Mesenchymal stem cell (in vitro differentiated cells and primary cell): ENCODE measurements at regions not wholly inside any gene's neighbourhood (a gene's known extent, or its start where the extent isn't known, plus 50 kb on each side); places are given as distances from the start of the nearest gene placed in this dataset.
A peak's percentile ranks its signal among the peaks of the same experiment; 100 is the strongest.

Source experiments
- DNase-seq: peaks from one replicate; pipeline ENCODE4 v3.0.0-alpha.2; 2013
- H2AFZ ChIP-seq: one replicate; pipeline ENCODE4 v1.6.1; 2013; ENCODE audit warnings: low read depth, mild to moderate bottlenecking, control low read depth, inconsistent platforms, low read length, moderate library complexity
- H2AK5ac ChIP-seq: 2 replicates; pipeline ENCODE4 v1.6.1; 2013; ENCODE audit warnings: low read length, moderate library complexity, mild to moderate bottlenecking, inconsistent platforms; ENCODE audit not compliant: severe bottlenecking
- H2BK120ac ChIP-seq: one replicate; pipeline ENCODE4 v1.6.1; 2013; ENCODE audit warnings: low read depth, mild to moderate bottlenecking, inconsistent platforms, low read length, moderate library complexity
- H2BK12ac ChIP-seq, 2 experiments: one replicate each; pipeline ENCODE4 v1.6.1; 2013; ENCODE audit warnings: inconsistent platforms in 2 of 2, low read length in 2 of 2, mild to moderate bottlenecking in 2 of 2, moderate library complexity in 2 of 2, control low read depth in 1 of 2
- H2BK15ac ChIP-seq: one replicate; pipeline ENCODE4 v1.6.1; 2013; ENCODE audit warnings: mild to moderate bottlenecking, low read depth, inconsistent platforms; ENCODE audit not compliant: poor library complexity, severe bottlenecking
- H2BK5ac ChIP-seq: 2 replicates; pipeline ENCODE4 v1.6.1; 2013; ENCODE audit warnings: low read depth, mild to moderate bottlenecking, low read length, control low read depth, inconsistent platforms; ENCODE audit not compliant: poor library complexity, severe bottlenecking
- H3K14ac ChIP-seq, 2 experiments: one replicate each; pipeline ENCODE4 v1.6.1; 2013; ENCODE audit warnings: inconsistent platforms in 2 of 2, low read length in 2 of 2, control low read depth in 1 of 2, mild to moderate bottlenecking in 1 of 2, moderate library complexity in 1 of 2
- H3K18ac ChIP-seq, 2 experiments: one replicate each; pipeline ENCODE4 v1.6.1; 2013; ENCODE audit warnings: inconsistent platforms in 2 of 2, low read length in 2 of 2, control low read depth in 1 of 2, low read depth in 1 of 2, mild to moderate bottlenecking in 1 of 2
- H3K23ac ChIP-seq, 2 experiments: one replicate each; pipeline ENCODE4 v1.6.1; 2013; ENCODE audit warnings: inconsistent platforms in 2 of 2, low read length in 2 of 2, mild to moderate bottlenecking in 2 of 2, moderate library complexity in 2 of 2, control low read depth in 1 of 2
- H3K27ac ChIP-seq: 2 replicates; pipeline ENCODE4 v1.5.1; 2013; ENCODE audit warnings: mild to moderate bottlenecking, moderate library complexity, low read length, control low read depth, inconsistent platforms; ENCODE audit not compliant: poor library complexity, severe bottlenecking
- H3K27me3 ChIP-seq, 2 experiments: 2 replicates each; pipeline versions ENCODE4 v1.6.1 to v1.7.0; 2013; ENCODE audit warnings: low read length in 2 of 2, mild to moderate bottlenecking in 2 of 2, moderate library complexity in 2 of 2, control low read depth in 1 of 2, inconsistent platforms in 1 of 2; ENCODE audit not compliant: control insufficient read depth in 1 of 2, insufficient read depth in 1 of 2
- H3K36me3 ChIP-seq, 2 experiments: 2 replicates each; pipeline versions ENCODE4 v1.6.1 to v1.7.0; 2013; ENCODE audit warnings: low read length in 2 of 2, control low read depth in 1 of 2, inconsistent platforms in 1 of 2, low read depth in 1 of 2, mild to moderate bottlenecking in 1 of 2; ENCODE audit not compliant: insufficient read depth in 2 of 2, control insufficient read depth in 1 of 2
- H3K4ac ChIP-seq, 2 experiments: one replicate each; pipeline ENCODE4 v1.6.1; 2013; ENCODE audit warnings: inconsistent platforms in 2 of 2, low read length in 2 of 2, mild to moderate bottlenecking in 2 of 2, moderate library complexity in 2 of 2, control low read depth in 1 of 2, low read depth in 1 of 2
- H3K4me1 ChIP-seq: 2 replicates; pipeline ENCODE4 v1.6.1; 2013; ENCODE audit warnings: low read depth, low read length, control low read depth; ENCODE audit not compliant: control insufficient read depth, insufficient read depth
- H3K4me2 ChIP-seq: 2 replicates; pipeline ENCODE4 v1.6.1; 2013; ENCODE audit warnings: low read length, mild to moderate bottlenecking, inconsistent platforms; ENCODE audit not compliant: poor library complexity, severe bottlenecking
- H3K4me3 ChIP-seq, 2 experiments: 2 replicates each; pipeline versions ENCODE4 v1.5.1 to v1.7.0; 2013; ENCODE audit warnings: low read length in 2 of 2, mild to moderate bottlenecking in 2 of 2, control low read depth in 1 of 2, low read depth in 1 of 2; ENCODE audit not compliant: insufficient read depth in 1 of 2
- H3K79me1 ChIP-seq: replicated peaks from 2 replicates; pipeline ENCODE4 v1.6.1; 2013; ENCODE audit warnings: mild to moderate bottlenecking, control low read depth, low read length, inconsistent platforms; ENCODE audit not compliant: poor library complexity, severe bottlenecking
- H3K9ac ChIP-seq: 2 replicates; pipeline ENCODE4 v1.7.0; 2013; ENCODE audit warnings: mild to moderate bottlenecking, low read length, moderate library complexity
- H3K9me3 ChIP-seq: 2 replicates; pipeline ENCODE4 v1.7.0; 2013; ENCODE audit warnings: mild to moderate bottlenecking, low read length; ENCODE audit not compliant: control insufficient read depth
- H4K8ac ChIP-seq: one replicate; pipeline ENCODE4 v1.6.1; 2013; ENCODE audit warnings: inconsistent platforms, mild to moderate bottlenecking, low read length, moderate library complexity
- H4K91ac ChIP-seq: one replicate; pipeline ENCODE4 v1.6.1; 2013; ENCODE audit warnings: mild to moderate bottlenecking, low read length, inconsistent platforms
- WGBS: methylation state at CpG from one replicate; pipeline ENCODE4 v1.1.7; 2013; ENCODE audit warnings: mixed read lengths; 5-methylcytosine and 5-hydroxymethylcytosine counted together

- Histone ChIP-seq H3K27ac (no peak overlapping the region), H4K91ac (no peak overlapping the region), H3K9ac (peak overlapping the region; percentile 35), H3K36me3 (no peaks in the 10 kb centered on the region), H3K4me1 (no peaks in the 10 kb centered on the region), H3K79me1 (no peaks in the 10 kb centered on the region), H2AK5ac (no peak overlapping the region), H3K4ac (no peak overlapping the region), H3K4me2 (no peak overlapping the region), H3K4me3 (no peak overlapping the region), H2BK120ac (no peak overlapping the region), H2BK12ac (no peak overlapping the region), H3K14ac (no peak overlapping the region), H2BK5ac (no peak overlapping the region), H4K8ac (no peak overlapping the region), H3K18ac (no peak overlapping the region), H3K27me3 (no peaks in the 10 kb centered on the region), H2AFZ (no peak overlapping the region), H2BK15ac (no peak overlapping the region), H3K9me3 (no peaks in the 10 kb centered on the region), H3K23ac (no peak overlapping the region)
- peak; percentile 49 for DNase-seq
- WGBS = 78% methylated on average over 4 of the region's 5 CpGs
Observed at GRCh38 chr13:80924596-80924995, 583.7 kb upstream of the SPRY2 start.

DNA sequence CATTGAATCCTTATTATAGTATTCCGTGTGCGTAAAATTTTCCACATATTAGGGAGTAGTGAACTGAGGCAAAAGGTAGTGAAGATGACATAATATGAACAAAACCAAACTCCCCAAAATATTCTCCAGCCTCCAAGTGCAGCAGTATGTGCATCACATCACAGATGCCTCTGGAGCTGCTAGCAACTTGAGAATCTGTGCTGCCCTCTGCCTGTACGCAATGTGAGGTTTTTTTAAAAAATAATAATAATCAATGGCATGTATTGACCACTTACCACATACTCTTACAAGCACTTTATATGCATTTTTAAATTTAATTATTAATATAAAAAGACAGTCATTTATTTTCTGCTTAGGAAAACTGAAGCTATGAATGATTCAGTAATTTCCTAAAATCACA, 583.0 kb upstream of the SPRY2 start:
- no peak overlapping the region for H2BK12ac ChIP-seq
- no peaks in the 10 kb centered on the region for H3K9me3 ChIP-seq
- H3K36me3 ChIP-seq = no peaks in the 10 kb centered on the region
- H2BK5ac ChIP-seq = no peak overlapping the region
- H4K91ac ChIP-seq = no peak overlapping the region
- no peak overlapping the region for H3K4me3 ChIP-seq
- no peak overlapping the region for H2BK15ac ChIP-seq
- H3K9ac ChIP-seq = no peak overlapping the region
- no peak overlapping the region for H3K27ac ChIP-seq
- no peak overlapping the region for H2BK120ac ChIP-seq
- no peak overlapping the region for H3K4me2 ChIP-seq
- no CpG with 5 or more reads among the region's 3 CpGs for WGBS
- H3K27me3 ChIP-seq = no peaks in the 10 kb centered on the region
- no peaks in the 10 kb centered on the region for H3K4me1 ChIP-seq
- H3K4ac ChIP-seq = no peak overlapping the region
- H3K14ac ChIP-seq = no peak overlapping the region
- peak overlapping the region in 1 of 2 experiments; percentile 21 for H3K18ac ChIP-seq
- no peak overlapping the region for H2AK5ac ChIP-seq
- no peak overlapping the region for H2AFZ ChIP-seq
- H3K23ac ChIP-seq = no peak overlapping the region
- no peaks in the 10 kb centered on the region for H3K79me1 ChIP-seq
- H4K8ac ChIP-seq = no peak overlapping the region
- DNase-seq = no peak

DNA sequence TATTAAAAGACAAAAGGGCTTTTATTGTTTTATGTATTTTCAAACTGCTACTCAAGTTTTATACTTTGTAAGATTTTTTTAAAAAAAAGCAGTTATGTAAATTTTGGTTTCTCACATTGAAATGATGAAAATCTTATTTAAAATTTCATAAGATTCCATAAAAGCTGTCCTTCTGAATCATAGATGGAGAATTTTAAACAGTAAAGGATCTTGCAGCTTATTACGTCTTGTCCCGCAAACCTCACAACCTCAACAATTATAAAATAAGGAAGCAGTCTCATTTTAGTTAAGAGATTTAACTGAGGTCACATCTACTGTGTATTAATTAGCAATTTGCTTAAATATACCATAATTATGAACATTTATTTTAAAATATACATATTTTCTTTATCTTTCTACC, 581.0 kb upstream of the SPRY2 start:
- no peak overlapping the region for H3K23ac ChIP-seq
- 100% methylated on average over 2 of the region's 2 CpGs for WGBS
- no peak overlapping the region for H2BK120ac ChIP-seq

GRCh38 chr13:80921541-80921940, 580.6 kb upstream of the SPRY2 start:
- H2BK120ac ChIP-seq = no peak overlapping the region
- WGBS = 75% methylated on average over 2 of the region's 2 CpGs
- no peaks in the 10 kb centered on the region for H3K27me3 ChIP-seq

More for the DNA sequence above, 581.0 kb upstream of the SPRY2 start:
- H3K79me1 ChIP-seq = no peaks in the 10 kb centered on the region
- no peak overlapping the region for H3K18ac ChIP-seq
- no peak for DNase-seq
- H2BK5ac ChIP-seq = no peak overlapping the region
- no peak overlapping the region for H3K9ac ChIP-seq
- no peaks in the 10 kb centered on the region for H3K36me3 ChIP-seq
- no peak overlapping the region for H2AK5ac ChIP-seq
- H4K8ac ChIP-seq = no peak overlapping the region
- H4K91ac ChIP-seq = no peak overlapping the region
- H3K4ac ChIP-seq = no peak overlapping the region
- H3K4me3 ChIP-seq = no peak overlapping the region
- H2BK15ac ChIP-seq = no peak overlapping the region
- no peak overlapping the region for H3K27ac ChIP-seq
- H3K27me3 ChIP-seq = no peaks in the 10 kb centered on the region
- no peak overlapping the region for H2AFZ ChIP-seq
- H3K4me1 ChIP-seq = no peaks in the 10 kb centered on the region
- H3K14ac ChIP-seq = no peak overlapping the region
- H3K9me3 ChIP-seq = no peaks in the 10 kb centered on the region
- no peak overlapping the region for H3K4me2 ChIP-seq
- no peak overlapping the region for H2BK12ac ChIP-seq

More at GRCh38 chr13:80921541-80921940, 580.6 kb upstream of the SPRY2 start:
- Histone ChIP-seq H3K9ac (no peak overlapping the region), H2BK15ac (no peak overlapping the region), H2BK5ac (no peak overlapping the region), H3K18ac (no peak overlapping the region), H3K36me3 (no peaks in the 10 kb centered on the region), H4K8ac (no peak overlapping the region), H4K91ac (no peak overlapping the region), H2BK12ac (no peak overlapping the region), H3K79me1 (no peaks in the 10 kb centered on the region), H3K4ac (no peak overlapping the region), H3K4me1 (no peaks in the 10 kb centered on the region), H3K9me3 (no peaks in the 10 kb centered on the region), H3K4me2 (no peak overlapping the region), H3K27ac (no peak overlapping the region), H3K23ac (no peak overlapping the region), H2AK5ac (no peak overlapping the region), H3K4me3 (no peak overlapping the region), H2AFZ (no peak overlapping the region), H3K14ac (no peak overlapping the region)
- DNase-seq = no peak
